ENCODE measurements at regions not wholly inside any gene's neighbourhood (a gene's known extent, or its start where the extent isn't known, plus 50 kb on each side); places are given as distances from the start of the nearest gene placed in this dataset.

DNA sequence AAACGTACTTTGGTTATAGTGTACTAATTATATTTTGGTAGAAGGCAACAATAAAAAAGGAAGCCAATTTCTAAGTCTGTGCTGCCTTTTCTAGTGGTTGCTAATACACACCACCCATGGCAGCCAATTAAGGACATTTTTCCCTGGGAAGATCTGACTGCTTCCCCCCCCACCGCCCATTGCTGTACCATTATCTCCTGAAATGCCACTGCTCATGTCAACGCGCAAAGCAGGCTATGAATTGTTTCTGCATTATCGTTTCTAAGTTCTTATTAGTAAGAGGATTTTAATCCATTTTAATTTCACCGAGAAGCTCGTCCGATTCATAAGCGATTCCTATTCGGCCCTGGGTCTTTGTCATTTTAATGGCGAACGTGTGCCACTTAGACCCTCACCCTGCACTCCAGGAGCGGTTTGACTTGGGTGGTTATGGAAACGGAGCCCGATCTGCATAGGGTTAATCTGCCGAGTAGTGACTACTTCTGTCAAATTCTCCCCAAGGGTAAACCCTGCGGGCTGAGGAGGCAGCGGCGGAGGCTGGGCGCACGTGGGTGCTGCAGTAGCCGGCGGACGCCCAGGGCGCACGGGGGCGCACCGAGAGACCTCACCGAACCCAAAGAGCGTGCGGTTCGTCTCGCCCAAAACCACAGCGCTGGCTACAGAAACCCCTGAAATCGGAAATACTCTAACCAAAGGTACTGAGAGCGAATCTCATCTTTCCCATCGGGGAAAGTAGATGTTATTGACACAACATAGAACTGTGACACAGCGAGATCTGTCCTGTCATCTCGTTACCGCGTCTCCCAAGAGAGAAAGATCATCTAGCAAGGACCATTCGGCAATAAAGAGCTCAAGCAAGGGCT is 55.8 kb upstream of the SHC3 start:
- Histone ChIP-seq H3K27me3 (peaks cover 90% of the 10 kb centered on the region), H3K4me3 (ENCODE audit: low read depth in 1 of 2, low read length in 1 of 2) (no peak overlapping the region), H3K27ac (no peak overlapping the region), H3K36me3 (no peaks in the 10 kb centered on the region), H3K4me1 (ENCODE audit: control insufficient read depth in 1 of 2, insufficient read depth in 1 of 2, low read depth in 1 of 2, low read length in 1 of 2) (no peaks in the 10 kb centered on the region), H3K9me3 (no peaks in the 10 kb centered on the region)
- TF ChIP-seq, protein P1, sequence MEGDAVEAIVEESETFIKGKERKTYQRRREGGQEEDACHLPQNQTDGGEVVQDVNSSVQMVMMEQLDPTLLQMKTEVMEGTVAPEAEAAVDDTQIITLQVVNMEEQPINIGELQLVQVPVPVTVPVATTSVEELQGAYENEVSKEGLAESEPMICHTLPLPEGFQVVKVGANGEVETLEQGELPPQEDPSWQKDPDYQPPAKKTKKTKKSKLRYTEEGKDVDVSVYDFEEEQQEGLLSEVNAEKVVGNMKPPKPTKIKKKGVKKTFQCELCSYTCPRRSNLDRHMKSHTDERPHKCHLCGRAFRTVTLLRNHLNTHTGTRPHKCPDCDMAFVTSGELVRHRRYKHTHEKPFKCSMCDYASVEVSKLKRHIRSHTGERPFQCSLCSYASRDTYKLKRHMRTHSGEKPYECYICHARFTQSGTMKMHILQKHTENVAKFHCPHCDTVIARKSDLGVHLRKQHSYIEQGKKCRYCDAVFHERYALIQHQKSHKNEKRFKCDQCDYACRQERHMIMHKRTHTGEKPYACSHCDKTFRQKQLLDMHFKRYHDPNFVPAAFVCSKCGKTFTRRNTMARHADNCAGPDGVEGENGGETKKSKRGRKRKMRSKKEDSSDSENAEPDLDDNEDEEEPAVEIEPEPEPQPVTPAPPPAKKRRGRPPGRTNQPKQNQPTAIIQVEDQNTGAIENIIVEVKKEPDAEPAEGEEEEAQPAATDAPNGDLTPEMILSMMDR (IDR thresholded peaks at IDR 0.05), result no peak

DNA sequence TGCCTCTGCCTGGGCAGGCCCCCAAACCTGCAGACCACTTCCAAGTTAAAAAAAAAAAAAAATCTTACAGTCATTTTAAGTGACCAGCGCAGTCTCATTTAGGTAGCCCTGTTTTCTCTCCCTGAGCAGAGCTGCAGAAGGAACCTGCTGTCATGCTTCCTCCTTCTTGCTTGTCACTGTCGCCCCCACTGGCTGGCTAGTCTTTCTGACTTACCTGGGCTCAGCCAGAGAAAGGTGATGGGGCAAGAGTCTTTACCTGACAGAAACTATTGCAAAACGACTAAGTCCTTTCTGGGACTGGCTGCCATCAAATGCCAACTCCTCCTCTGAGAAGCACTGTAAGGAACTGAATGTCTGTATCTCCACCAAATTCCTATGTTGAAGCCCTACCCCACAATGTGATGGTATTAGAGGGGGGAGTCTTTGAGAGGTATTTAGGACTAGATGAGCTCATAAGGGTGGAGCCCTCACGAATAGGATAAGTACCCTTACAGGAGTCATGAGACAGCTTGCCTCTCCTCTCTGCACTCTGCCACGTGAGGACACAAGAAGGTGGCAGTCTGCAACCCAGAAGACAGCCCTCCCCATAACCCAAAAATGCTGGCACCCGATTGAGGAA is 58.4 kb upstream of the SHC3 start:
- no peaks in the 10 kb centered on the region for H3K9me3 ChIP-seq
- H3K4me1 ChIP-seq (ENCODE audit: control insufficient read depth in 1 of 2, insufficient read depth in 1 of 2, low read depth in 1 of 2, low read length in 1 of 2), result no peaks in the 10 kb centered on the region
- TF ChIP-seq, protein P1 (IDR thresholded peaks at IDR 0.05), result no peak
- H3K4me3 ChIP-seq (ENCODE audit: low read depth in 1 of 2, low read length in 1 of 2), result no peak overlapping the region
- no peak overlapping the region for H3K27ac ChIP-seq
- H3K27me3 ChIP-seq, result peaks cover 89% of the 10 kb centered on the region
- no peaks in the 10 kb centered on the region for H3K36me3 ChIP-seq

DNA sequence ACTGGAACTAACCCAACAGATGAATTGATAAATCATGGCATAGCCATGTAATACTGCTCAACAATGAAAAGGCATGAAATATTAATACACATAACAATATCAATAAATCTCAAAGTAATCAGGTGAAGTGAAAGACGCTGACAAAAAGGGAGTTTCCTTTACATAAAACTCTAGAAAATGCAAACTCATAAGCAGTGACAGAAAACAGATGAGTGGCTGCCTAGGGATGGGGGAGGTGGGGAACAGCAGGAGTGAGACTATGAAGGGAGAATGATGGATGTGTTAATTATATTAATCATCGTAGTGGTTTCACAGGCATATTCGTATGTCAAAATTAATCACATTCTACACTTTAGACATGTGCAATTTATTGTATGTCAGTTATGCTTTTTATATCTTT is 59.8 kb upstream of the SHC3 start:
- H3K9me3 ChIP-seq, result no peaks in the 10 kb centered on the region
- H3K27ac ChIP-seq, result no peak overlapping the region
- H3K27me3 ChIP-seq, result peaks cover 75% of the 10 kb centered on the region
- H3K4me1 ChIP-seq (ENCODE audit: control insufficient read depth in 1 of 2, insufficient read depth in 1 of 2, low read depth in 1 of 2, low read length in 1 of 2), result peaks cover 0 to under 1% of the 10 kb centered on the region in 2 experiments
- TF ChIP-seq, protein P1 (IDR thresholded peaks at IDR 0.05), result no peak
- H3K4me3 ChIP-seq (ENCODE audit: low read depth in 1 of 2, low read length in 1 of 2), result no peak overlapping the region
- no peaks in the 10 kb centered on the region for H3K36me3 ChIP-seq

DNA sequence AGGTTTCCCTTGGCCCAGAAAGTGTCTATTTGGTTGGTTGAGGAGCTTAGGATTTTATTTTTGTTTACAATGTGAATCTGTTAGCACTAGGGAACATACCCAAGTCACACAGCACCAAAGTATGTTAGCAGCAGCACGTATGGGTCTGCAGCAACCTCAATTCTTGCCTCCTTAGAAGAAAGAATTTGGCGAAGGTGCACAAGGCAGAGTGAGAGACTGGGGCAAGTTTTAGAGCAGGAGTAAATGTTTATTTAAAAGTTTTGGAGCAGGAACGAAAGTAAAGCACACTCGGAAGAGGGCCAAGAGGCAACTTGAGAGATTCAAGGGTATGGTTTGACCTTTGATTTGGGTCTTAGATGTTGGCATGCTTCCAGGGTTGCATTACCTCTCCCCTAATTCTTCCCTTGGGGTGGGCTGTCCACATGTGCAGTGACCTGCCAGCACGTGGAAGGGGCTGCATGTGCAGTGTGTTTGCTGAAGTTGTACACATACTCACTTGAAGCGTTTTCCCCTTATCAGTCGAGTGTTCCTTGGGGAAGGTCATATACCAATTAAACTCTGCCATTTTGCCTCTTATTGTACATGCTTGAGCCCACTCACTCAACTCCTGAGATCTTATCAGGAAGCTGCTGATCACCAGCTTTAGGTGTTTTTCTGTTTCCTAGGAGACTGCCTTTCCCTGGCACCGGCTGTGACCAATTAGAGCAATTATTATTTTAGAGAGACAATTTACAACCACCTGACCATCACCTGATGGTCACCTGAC is 64.9 kb upstream of the SHC3 start:
- TF ChIP-seq, protein P1 (IDR thresholded peaks at IDR 0.05), result no peak
- H3K4me3 ChIP-seq (ENCODE audit: low read depth in 1 of 2, low read length in 1 of 2), result no peak overlapping the region
- H3K27ac ChIP-seq, result no peak overlapping the region
- H3K4me1 ChIP-seq (ENCODE audit: control insufficient read depth in 1 of 2, insufficient read depth in 1 of 2, low read depth in 1 of 2, low read length in 1 of 2), result peaks cover 9 to 32% of the 10 kb centered on the region in 2 experiments
- H3K36me3 ChIP-seq, result no peaks in the 10 kb centered on the region
- H3K27me3 ChIP-seq, result peaks cover 25% of the 10 kb centered on the region
- H3K9me3 ChIP-seq, result no peaks in the 10 kb centered on the region

DNA sequence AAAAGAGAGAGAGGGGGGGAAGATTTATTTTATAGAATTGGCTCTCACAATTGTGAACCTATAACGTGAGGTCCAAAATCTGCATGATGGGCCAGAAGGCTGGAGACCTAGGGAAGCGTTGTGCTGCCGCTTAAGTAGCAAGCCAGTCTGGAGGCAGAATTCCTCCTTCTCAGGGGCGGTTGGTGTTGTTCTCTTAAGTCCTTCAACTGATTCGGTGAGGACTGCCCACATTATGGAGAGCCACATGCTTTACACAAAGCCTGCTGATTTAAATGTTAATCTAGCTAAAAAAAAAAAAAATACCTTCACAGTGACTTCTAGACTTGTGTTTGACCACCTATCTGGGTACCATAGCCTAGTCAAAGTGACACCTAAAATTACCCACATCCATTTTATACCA is 64.2 kb upstream of the CKS2 start:
- H3K27ac ChIP-seq, result no peak overlapping the region

More for the DNA sequence above, 64.2 kb upstream of the CKS2 start:
- H3K4me1 ChIP-seq (ENCODE audit: control insufficient read depth in 1 of 2, insufficient read depth in 1 of 2, low read depth in 1 of 2, low read length in 1 of 2), result peaks cover 18 to 57% of the 10 kb centered on the region in 2 experiments
- no peaks in the 10 kb centered on the region for H3K27me3 ChIP-seq
- no peaks in the 10 kb centered on the region for H3K9me3 ChIP-seq
- TF ChIP-seq, protein P1 (IDR thresholded peaks at IDR 0.05), result no peak
- H3K4me3 ChIP-seq (ENCODE audit: low read depth in 1 of 2, low read length in 1 of 2), result no peak overlapping the region
- H3K36me3 ChIP-seq, result no peaks in the 10 kb centered on the region

All from neutrophil (primary cell).